Gastroesophageal sphincter (tissue), 2 donors: ENCODE measurements at regions not wholly inside any gene's neighbourhood (a gene's known extent, or its start where the extent isn't known, plus 50 kb on each side); places are given as distances from the start of the nearest gene placed in this dataset.

ENCODE experiments used
- EP300 ChIP-seq: sonication (generic); formaldehyde crosslinking; IDR thresholded peaks from one replicate; pipeline ENCODE4 v1.6.1; 2017; ENCODE audit warnings: antibody characterized with exemption, mild to moderate bottlenecking
- POLR2A ChIP-seq, 2 donors: fragments of 450-650 bp; IDR thresholded peaks; one replicate each; pipeline ENCODE4 v1.6.1; 2017; ENCODE audit warnings: antibody characterized with exemption in 2 of 2, mild to moderate bottlenecking in 2 of 2, moderate library complexity in 1 of 2

- TF ChIP-seq EP300 (no peak), POLR2A (IDR thresholded peaks at IDR 0.05) (no peak)
Observed at GRCh38 chr6:20331042-20331441, 70.6 kb upstream of the E2F3 start.
